OCI-LY3 (cell line): ENCODE measurements at regions not wholly inside any gene's neighbourhood (a gene's known extent, or its start where the extent isn't known, plus 50 kb on each side); places are given as distances from the start of the nearest gene placed in this dataset.

ENCODE experiments used
- H2AFZ ChIP-seq: fragments of 200-600, 300-600 bp; shearing (Covaris generic); 2 replicates; pipeline ENCODE4 v1.6.0; 2014; ENCODE audit warnings: antibody characterized with exemption, low read depth, low read length
- H3K27ac ChIP-seq: fragments of 200-600, 300-600 bp; sonication (generic); 2 replicates; pipeline ENCODE4 v1.5.1; 2014; ENCODE audit warnings: mild to moderate bottlenecking, low read length, moderate library complexity, mixed read lengths
- H3K27me3 ChIP-seq: fragments of 200-600, 300-600 bp; sonication (generic); 2 replicates; pipeline ENCODE4 v1.6.1; 2014; ENCODE audit warnings: low read depth, low read length, mixed read lengths
- H3K36me3 ChIP-seq: fragments of 200-600, 300-600 bp; sonication (generic); replicated peaks from 2 replicates; pipeline ENCODE3; 2014; ENCODE audit warnings: low read depth, low read length, mixed read lengths
- H3K4me1 ChIP-seq: fragments of 300-600, 200-600 bp; sonication (generic); 2 replicates; pipeline ENCODE4 v1.6.1; 2014; ENCODE audit warnings: low read length, mixed read lengths
- H3K4me2 ChIP-seq: fragments of 200-600, 300-600 bp; sonication (generic); 2 replicates; pipeline ENCODE4 v1.6.1; 2014; ENCODE audit warnings: low read length, mixed read lengths
- H3K4me3 ChIP-seq: fragments of 300-600, 200-600 bp; sonication (generic); 2 replicates; pipeline ENCODE4 v1.5.1; 2014; ENCODE audit warnings: antibody characterized with exemption, mild to moderate bottlenecking, low read length, moderate library complexity
- H3K79me2 ChIP-seq: fragments of 300-600, 200-600 bp; shearing (Covaris generic); 2 replicates; pipeline ENCODE4 v1.6.1; 2014; ENCODE audit warnings: mild to moderate bottlenecking, low read length, mixed read lengths
- H3K9ac ChIP-seq: fragments of 300-600, 200-600 bp; shearing (Covaris generic); 2 replicates; pipeline ENCODE4 v1.6.0; 2014; ENCODE audit warnings: mild to moderate bottlenecking, low read length, moderate library complexity
- H3K9me3 ChIP-seq: fragments of 200-600, 300-600 bp; shearing (Covaris generic); 2 replicates; pipeline ENCODE4 v1.6.1; 2014; ENCODE audit warnings: low read length, mixed read lengths; ENCODE audit not compliant: insufficient read depth
- H4K20me1 ChIP-seq: fragments of 200-600, 300-600 bp; sonication (generic); 2 replicates; pipeline ENCODE4 v1.6.1; 2016; ENCODE audit warnings: low read length, mixed read lengths; ENCODE audit not compliant: insufficient read depth
- CTCF ChIP-seq: fragments of 200-600, 300-600 bp; sonication (generic); IDR thresholded peaks from 2 replicates; pipeline ENCODE4 v1.5.1; 2014; ENCODE audit warnings: antibody characterized with exemption, low read length, low read depth
- EZH2phosphoT487 ChIP-seq: fragments of 200-600 bp; shearing (Covaris generic); IDR thresholded peaks from 2 replicates; pipeline ENCODE4 v1.6.1; 2018; ENCODE audit warnings: antibody characterized with exemption, mixed run types, low read depth

GRCh38 chr16:64648282-64648681, 473.6 kb downstream of the CDH11 start:
- Histone ChIP-seq H3K4me2 (no peak overlapping the region), H3K9ac (no peak overlapping the region), H3K27ac (no peak overlapping the region), H3K27me3 (no peaks in the 10 kb centered on the region), H3K9me3 (no peaks in the 10 kb centered on the region), H3K36me3 (no peaks in the 10 kb centered on the region), H2AFZ (no peak overlapping the region), H3K4me1 (no peaks in the 10 kb centered on the region), H4K20me1 (no peaks in the 10 kb centered on the region), H3K79me2 (no peaks in the 10 kb centered on the region), H3K4me3 (no peak overlapping the region)
- no peak for TF ChIP-seq CTCF
- no peak for TF ChIP-seq EZH2phosphoT487

GRCh38 chr16:64641343-64641742, 480.5 kb downstream of the CDH11 start:
- H3K79me2 ChIP-seq: no peaks in the 10 kb centered on the region
- H4K20me1 ChIP-seq: no peaks in the 10 kb centered on the region
- TF ChIP-seq CTCF (no peak), EZH2phosphoT487 (no peak)
- no peaks in the 10 kb centered on the region for H3K9me3 ChIP-seq
- H3K27me3 ChIP-seq: no peaks in the 10 kb centered on the region
- no peaks in the 10 kb centered on the region for H3K36me3 ChIP-seq
- H3K27ac ChIP-seq: no peak overlapping the region
- H3K4me2 ChIP-seq: no peak overlapping the region
- H3K4me3 ChIP-seq: no peak overlapping the region
- H2AFZ ChIP-seq: no peak overlapping the region
- H3K4me1 ChIP-seq: no peaks in the 10 kb centered on the region
- H3K9ac ChIP-seq: no peak overlapping the region

- H3K4me3 ChIP-seq: no peak overlapping the region
- H3K79me2 ChIP-seq: no peaks in the 10 kb centered on the region
- no peaks in the 10 kb centered on the region for H3K36me3 ChIP-seq
- no peak overlapping the region for H3K4me2 ChIP-seq
- TF ChIP-seq CTCF: no peak
- TF ChIP-seq EZH2phosphoT487: no peak
- H3K4me1 ChIP-seq: no peaks in the 10 kb centered on the region
- H3K27me3 ChIP-seq: no peaks in the 10 kb centered on the region
- no peak overlapping the region for H2AFZ ChIP-seq
- H4K20me1 ChIP-seq: no peaks in the 10 kb centered on the region
- no peaks in the 10 kb centered on the region for H3K9me3 ChIP-seq
- no peak overlapping the region for H3K9ac ChIP-seq
- no peak overlapping the region for H3K27ac ChIP-seq
These were observed 483.1 kb downstream of the CDH11 start for GRCh38 chr16:64638766-64639165.

- TF ChIP-seq CTCF (no peak), EZH2phosphoT487 (no peak)
- Histone ChIP-seq H3K4me1 (no peaks in the 10 kb centered on the region), H3K9ac (no peak overlapping the region), H3K36me3 (no peaks in the 10 kb centered on the region), H2AFZ (no peak overlapping the region), H3K27ac (no peak overlapping the region), H3K4me3 (no peak overlapping the region), H3K4me2 (no peak overlapping the region), H4K20me1 (no peaks in the 10 kb centered on the region), H3K79me2 (no peaks in the 10 kb centered on the region), H3K9me3 (no peaks in the 10 kb centered on the region), H3K27me3 (no peaks in the 10 kb centered on the region)
These were observed 492.2 kb downstream of the CDH11 start for GRCh38 chr16:64629622-64630021.
